ENCODE measurements at regions not wholly inside any gene's neighbourhood (a gene's known extent, or its start where the extent isn't known, plus 50 kb on each side); places are given as distances from the start of the nearest gene placed in this dataset.

- intact Hi-C loops (cut with DNase I), result no loop called here
- no peak for DNase-seq
- Histone ChIP-seq H3K36me3 (no peaks in the 10 kb centered on the region), H3K27ac (no peak overlapping the region), H3K4me1 (ENCODE audit: insufficient read depth) (no peaks in the 10 kb centered on the region), H3K9me3 (no peaks in the 10 kb centered on the region), H3K27me3 (no peaks in the 10 kb centered on the region), H3K4me3 (no peak overlapping the region)
- WGBS, 3 donors, result 87 to 96% (median 88%) methylated on average over 4 of the region's 4 CpGs
- TF ChIP-seq POLR2A (IDR thresholded peaks at IDR 0.05), result no peak
- TF ChIP-seq EP300 (IDR thresholded peaks at IDR 0.05), result no peak
- no peak for TF ChIP-seq CTCF (IDR thresholded peaks at IDR 0.05)
These were observed 364.3 kb upstream of the TOM1L1 start for GRCh38 chr17:54536306-54536705.

- TF ChIP-seq EP300 (IDR thresholded peaks at IDR 0.05), result no peak
- H3K9me3 ChIP-seq, result no peaks in the 10 kb centered on the region
- WGBS, 3 donors, result 71 to 79% (median 79%) methylated on average over 3 of the region's 3 CpGs
- H3K4me3 ChIP-seq, result no peak overlapping the region
- H3K36me3 ChIP-seq, result no peaks in the 10 kb centered on the region
- no peak for DNase-seq
- H3K27ac ChIP-seq, result no peak overlapping the region
- intact Hi-C loops (cut with DNase I), result no loop called here
- H3K27me3 ChIP-seq, result no peaks in the 10 kb centered on the region
- no peaks in the 10 kb centered on the region for H3K4me1 ChIP-seq (ENCODE audit: insufficient read depth)
These were observed 363.0 kb upstream of the TOM1L1 start for GRCh38 chr17:54537656-54538055.

- Histone ChIP-seq H3K27me3 (no peaks in the 10 kb centered on the region), H3K9me3 (no peaks in the 10 kb centered on the region), H3K4me1 (ENCODE audit: insufficient read depth) (no peaks in the 10 kb centered on the region), H3K27ac (no peak overlapping the region), H3K4me3 (no peak overlapping the region), H3K36me3 (no peaks in the 10 kb centered on the region)
- TF ChIP-seq CTCF (IDR thresholded peaks at IDR 0.05), result no peak
- TF ChIP-seq EP300 (IDR thresholded peaks at IDR 0.05), result no peak
- TF ChIP-seq POLR2A (IDR thresholded peaks at IDR 0.05), result no peak
- 32 to 45% (median 39%) methylated on average over 4 of the region's 4 CpGs for WGBS, 3 donors
- no peak for DNase-seq
- intact Hi-C loops (cut with DNase I), result no loop called here
These were observed 356.4 kb upstream of the TOM1L1 start for GRCh38 chr17:54544249-54544648.

DNA sequence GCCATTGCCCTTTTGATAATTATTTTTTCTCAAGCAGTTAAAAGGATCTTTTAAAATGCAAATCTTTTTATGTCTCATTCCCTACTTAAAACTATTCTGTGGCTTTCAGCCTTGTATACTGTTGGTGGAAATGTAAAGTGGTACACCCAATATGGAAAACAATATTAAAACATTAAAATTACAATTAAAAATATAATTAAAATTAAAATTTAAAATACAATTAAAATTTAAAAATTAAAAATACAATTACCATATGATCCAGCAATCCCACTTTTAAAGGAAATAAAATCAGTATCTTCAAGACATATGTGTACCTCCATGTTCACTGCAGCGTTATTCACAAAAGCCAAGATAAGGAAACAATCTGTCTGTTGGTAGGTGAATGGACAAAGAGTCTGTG is 340.8 kb upstream of the TOM1L1 start:
- TF ChIP-seq CTCF (IDR thresholded peaks at IDR 0.05) (no peak), EP300 (IDR thresholded peaks at IDR 0.05) (no peak), POLR2A (IDR thresholded peaks at IDR 0.05) (no peak)
- Histone ChIP-seq H3K4me1 (ENCODE audit: insufficient read depth) (no peaks in the 10 kb centered on the region), H3K9me3 (no peaks in the 10 kb centered on the region), H3K27me3 (no peaks in the 10 kb centered on the region), H3K4me3 (no peak overlapping the region), H3K27ac (no peak overlapping the region), H3K36me3 (no peaks in the 10 kb centered on the region)
- WGBS, 3 donors, result 88 to 90% (median 90%) methylated on average over 1 of the region's 1 CpG
- intact Hi-C loops (cut with DNase I), result no loop called here
- DNase-seq, result no peak

DNA sequence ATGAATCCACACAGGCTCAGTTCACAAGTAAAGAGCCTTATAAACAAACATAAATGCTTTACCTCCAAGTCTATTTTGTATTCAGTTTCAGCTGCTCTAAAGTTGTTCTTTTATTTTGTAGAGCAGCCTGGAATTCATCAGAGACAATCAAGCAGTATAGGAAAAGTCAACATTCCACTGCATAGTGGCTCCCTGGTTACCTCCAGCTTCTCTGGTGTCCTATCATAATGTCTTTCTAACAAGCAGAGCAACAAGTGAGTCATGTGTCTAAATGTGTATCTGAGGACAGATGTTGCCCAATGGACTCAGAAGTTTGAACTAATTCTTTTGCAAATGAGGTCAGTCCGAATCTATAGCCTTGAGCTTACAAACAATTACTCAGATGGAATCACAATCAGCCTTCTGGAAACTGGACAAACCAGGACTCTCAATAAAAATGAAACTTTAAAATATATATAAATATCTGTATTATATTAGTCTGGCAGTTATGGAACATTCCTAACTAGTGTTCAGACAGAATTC is 292.0 kb upstream of the TOM1L1 start:
- Histone ChIP-seq H3K27ac (no peak overlapping the region), H3K4me1 (ENCODE audit: insufficient read depth) (no peaks in the 10 kb centered on the region), H3K27me3 (no peaks in the 10 kb centered on the region), H3K9me3 (no peaks in the 10 kb centered on the region), H3K36me3 (no peaks in the 10 kb centered on the region), H3K4me3 (no peak overlapping the region)
- no peak for DNase-seq
- WGBS, 3 donors, result 58 to 74% (median 66%) methylated on average over 1 of the region's 1 CpG
- no peak for TF ChIP-seq POLR2A (IDR thresholded peaks at IDR 0.05)
- no peak for TF ChIP-seq EP300 (IDR thresholded peaks at IDR 0.05)
- TF ChIP-seq CTCF (IDR thresholded peaks at IDR 0.05), result no peak
- intact Hi-C loops (cut with DNase I), result no loop called here
